GM21576 (cell line): ENCODE measurements at regions not wholly inside any gene's neighbourhood (a gene's known extent, or its start where the extent isn't known, plus 50 kb on each side); places are given as distances from the start of the nearest gene placed in this dataset.
A peak's percentile ranks its signal among the peaks of the same experiment; 100 is the strongest.

Source experiments
- ATAC-seq: cut with Tn5 transposase; IDR thresholded peaks from one replicate; pipeline ENCODE4 v1.9.1; 2021; ENCODE audit warnings: mild to moderate bottlenecking, moderate library complexity; ENCODE audit not compliant: unreplicated experiment

DNA sequence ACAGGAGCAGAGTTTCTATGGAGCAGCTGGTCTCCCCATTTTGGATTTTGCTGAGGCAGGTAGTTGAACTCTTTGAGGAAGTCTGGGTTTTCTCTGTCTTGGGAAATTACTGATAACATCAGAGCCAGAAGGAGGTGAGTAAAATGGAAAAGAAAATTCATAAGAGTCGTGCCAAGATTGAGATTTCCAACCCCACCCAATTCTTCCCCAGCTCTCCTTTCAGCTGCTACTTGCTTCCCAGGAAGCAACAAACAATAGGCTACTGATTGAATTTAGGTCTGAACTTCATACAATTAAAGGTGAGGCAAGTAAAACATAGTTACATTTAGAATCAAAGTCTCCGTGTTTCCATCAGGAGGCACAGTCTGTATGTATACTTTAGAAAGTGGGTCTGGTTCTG is 54.6 kb upstream of the EOLA2 start:
- no peak for ATAC-seq

DNA sequence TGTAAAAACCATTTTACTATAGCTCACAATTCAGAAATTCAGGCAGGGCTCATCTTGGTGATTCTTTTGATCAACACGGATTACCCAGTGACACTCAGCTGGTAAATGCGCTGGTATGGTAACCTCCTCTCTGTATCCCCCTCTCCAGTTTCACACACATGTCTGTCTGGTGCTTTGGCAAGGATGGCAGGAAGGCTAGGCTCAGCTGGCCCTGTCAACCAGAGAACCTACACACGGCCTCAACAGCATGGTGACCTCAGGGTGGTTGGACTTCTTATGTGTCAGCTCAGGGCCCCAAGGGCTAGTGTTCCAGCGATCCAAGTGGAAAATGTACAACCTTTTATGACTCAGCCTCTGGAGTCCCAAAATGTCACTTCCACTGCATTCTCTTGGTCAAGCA is 55.7 kb upstream of the EOLA2 start:
- ATAC-seq, result no peak

DNA sequence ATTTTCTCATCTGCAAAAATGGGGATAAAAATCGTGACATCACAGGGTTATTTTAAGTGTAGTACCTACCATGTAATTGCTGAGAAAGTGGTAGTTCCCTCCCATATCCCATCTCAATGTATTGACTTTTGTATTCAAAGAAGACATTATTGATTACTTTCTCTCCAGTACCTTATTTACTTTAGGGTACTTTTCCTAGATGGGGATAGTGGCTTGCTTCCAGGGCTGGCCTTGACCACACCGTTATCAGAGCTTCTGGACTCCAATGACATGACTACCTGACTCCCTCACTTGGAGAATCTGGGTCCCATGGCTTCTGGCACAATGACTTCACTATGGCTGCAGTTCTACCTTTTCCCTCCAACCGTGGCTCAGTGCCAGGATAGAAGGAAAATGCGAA is 58.2 kb upstream of the EOLA2 start:
- no peak for ATAC-seq

DNA sequence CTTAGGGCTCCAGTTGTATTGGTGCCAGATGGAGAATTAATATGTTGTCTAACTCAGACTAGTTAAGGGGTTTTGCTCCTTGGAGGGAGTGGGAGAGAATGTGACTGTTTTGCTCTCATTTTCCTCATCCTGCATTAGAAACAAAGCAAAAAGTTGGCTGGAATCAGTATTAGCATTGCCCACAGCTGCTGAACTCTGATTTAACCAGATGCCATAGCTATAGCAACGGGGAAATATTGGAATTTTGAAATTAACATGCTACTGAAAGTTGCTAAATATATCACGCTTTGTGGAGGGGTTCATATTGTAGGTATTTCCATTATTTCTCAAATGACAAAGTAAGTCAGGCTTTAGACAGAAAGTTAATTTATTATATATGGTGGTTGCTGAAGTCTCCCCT is 66.7 kb upstream of the EOLA2 start:
- ATAC-seq, result no peak

DNA sequence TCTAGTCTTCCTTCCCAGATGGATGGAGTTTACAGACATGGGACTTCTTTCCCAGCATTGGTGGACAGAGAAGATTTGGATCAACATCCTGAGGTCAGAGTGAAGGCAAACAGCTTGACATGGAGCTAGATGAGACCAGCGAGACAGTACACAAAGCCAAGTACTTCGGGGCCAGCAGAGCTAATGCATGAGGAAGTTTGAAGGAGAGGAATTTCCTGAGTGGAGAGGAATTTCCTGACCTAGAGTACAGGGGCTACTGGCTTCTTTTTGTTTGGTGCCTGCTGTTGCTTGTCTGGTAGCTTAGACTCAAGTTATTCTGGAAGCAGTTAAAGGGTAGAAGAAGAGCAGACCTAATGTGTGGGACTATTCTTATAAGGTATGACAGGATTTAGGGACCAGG is 69.1 kb upstream of the EOLA2 start:
- ATAC-seq, result no peak

DNA sequence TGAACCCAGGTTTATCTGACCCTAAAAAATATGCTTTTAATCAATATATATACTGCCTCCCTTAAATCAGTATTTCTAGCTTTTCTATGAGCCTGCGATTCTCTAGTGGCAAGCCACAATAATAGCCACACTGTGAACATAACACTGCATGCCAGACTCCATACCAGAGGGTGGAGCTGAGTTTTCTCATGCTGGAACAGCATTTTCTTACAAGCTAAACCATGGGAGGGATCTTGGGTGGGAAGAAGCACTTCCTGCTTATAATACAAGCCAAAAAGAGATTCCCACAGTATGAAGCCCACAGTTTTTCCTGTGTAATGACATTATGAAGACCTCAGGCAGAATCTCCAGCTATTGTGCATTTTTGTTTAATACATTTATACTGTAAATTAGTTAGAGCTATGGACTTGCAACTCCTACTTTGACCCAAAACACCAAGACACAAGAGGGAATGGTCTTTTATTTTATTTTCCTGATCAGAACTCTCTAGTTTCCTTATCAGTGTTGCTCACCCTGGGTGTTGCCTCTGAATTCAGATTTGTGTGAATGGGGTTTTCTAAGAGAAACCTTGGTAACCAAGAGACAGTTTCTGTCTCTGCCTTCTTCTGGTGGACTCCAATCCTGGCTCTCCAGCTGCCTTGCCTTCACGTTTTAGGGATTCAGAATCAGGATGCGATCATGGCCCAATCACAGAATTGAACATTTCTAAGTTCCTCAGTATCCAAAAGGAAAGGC is 74.5 kb upstream of the EOLA2 start:
- ATAC-seq, result no peak

DNA sequence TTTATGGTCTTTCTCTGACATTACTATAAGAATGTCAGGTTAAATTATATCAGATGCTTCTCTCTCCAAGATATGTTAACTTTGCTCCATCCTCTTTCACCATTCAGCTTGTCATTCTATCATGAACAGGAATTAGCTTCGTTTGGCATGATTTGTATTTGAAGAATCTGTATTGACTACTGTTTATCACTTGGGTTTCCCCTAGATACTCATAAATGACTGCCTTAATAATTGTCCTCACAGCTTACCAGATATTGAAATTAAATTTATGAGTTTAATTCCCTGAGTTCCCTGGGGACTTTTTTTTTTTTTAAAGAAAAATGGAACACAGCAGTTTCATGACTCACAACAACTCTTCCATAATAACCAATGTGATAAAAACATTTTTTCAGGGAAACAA is 76.2 kb upstream of the EOLA2 start:
- no peak for ATAC-seq

DNA sequence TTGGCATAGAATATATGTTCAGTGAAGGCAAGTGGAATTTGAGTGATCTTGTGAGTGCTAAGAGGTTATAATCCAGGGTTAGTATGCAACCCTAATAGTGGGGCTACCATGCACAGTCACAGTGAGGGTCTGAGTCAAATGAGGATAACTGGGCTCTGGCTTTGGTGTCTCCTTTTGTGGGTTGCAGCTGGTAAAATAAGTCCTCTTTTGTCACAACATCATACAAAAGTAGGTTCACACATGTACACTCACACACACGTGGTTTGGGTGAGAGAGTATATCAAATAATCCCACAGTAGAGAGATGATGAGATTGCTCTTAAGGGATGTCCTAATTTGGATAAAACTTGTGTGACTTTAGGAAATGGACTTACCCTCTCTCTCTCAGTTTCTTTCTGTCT is 79.6 kb upstream of the EOLA2 start:
- ATAC-seq, result no peak

DNA sequence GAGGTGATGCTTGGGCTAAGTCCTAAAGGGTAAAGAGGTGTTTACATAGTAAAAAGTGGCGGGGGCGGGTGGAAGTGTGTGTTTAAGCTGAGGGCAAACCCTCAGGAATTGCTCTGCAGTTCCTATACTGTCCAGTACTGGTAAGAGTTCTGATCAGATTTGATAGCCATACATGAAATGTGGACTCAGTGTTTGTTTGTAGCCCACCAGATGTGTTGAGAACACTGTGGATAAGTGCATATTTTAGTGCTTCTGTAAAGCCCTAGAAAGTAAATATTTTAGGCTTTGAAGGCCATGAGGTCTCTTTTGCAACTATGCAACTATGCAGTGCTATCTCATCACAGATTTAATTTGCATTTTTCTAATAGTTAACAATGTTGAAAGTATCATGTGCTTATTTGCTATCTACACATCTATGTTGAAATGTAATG is 80.7 kb upstream of the EOLA2 start:
- ATAC-seq, result no peak

DNA sequence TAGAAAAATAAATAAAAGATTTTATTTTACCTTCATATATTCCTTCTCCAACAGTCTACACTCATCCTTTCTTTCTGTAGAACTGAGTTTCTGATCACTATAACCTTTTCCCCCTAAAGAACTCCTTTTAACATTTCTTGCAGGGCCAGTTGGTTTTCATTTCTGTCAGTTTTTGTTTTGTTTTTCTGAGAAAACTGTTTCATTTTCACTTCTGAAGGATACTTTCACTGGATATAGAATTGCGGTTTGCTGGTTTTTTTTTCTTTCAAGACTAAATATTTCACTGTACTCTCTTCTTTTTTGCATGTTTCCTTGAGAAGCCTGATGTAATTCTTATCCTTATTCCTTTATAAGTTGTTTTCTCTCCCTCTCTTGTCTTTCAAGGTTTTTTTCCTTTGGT is 90.4 kb upstream of the EOLA2 start:
- ATAC-seq, result peak; percentile 69

DNA sequence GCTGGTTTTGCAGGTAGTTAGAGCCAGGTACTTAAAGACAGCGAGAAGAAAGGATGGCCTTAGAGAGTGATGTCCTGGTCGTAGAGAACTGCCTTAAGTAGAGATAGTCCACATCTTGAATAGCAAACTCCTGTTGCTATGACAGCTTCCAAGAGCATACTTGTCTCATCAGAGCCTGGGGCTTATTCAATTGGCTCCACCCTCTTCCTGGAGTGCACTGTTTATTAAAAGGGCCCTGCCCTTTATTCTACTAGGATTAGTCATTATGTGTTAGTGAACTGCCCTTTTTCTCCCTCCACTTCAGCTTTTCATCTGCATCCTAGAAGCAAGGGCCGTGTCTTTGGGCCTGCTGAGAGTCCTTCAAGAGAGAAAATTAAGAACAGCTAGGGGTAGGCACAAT is 94.5 kb upstream of the EOLA2 start:
- no peak for ATAC-seq

DNA sequence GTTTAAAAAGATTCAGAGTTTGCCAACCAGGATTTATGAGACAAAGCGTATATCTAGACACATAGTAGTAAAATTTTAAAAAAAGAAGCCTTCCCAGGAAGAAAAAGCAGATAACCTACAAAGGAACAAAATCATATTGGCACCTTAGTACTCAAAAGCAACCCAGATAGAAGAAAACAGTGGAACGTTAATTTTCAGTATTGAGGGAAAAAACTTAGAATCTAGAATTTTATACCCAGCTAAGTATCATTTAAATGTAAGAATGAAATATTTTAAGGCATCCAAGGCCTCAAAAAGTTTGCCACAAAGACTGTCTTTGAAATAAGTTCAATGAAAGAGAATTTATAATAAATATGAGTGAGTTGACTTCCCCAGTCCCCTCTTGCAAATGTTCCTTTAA is 96.5 kb upstream of the EOLA2 start:
- no peak for ATAC-seq

DNA sequence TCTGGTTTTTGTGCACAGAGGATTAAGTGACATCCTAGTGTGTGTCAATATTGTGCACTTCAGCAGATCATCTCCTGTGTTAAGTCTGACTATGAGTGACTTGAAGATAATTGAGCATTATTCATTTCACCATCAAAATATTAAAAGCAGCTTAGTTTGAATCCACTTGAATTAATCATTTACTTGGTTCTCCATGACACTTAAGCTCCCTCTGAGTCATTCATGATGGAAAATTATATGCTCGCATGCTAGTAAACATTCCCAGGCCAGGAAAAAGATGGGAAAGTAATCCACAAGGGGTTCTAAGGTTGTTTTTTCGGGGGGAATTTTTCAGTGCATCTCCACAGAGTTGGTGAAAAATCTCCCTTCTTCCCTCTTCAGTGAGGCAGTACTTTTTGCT is 97.2 kb upstream of the EOLA2 start:
- no peak for ATAC-seq

DNA sequence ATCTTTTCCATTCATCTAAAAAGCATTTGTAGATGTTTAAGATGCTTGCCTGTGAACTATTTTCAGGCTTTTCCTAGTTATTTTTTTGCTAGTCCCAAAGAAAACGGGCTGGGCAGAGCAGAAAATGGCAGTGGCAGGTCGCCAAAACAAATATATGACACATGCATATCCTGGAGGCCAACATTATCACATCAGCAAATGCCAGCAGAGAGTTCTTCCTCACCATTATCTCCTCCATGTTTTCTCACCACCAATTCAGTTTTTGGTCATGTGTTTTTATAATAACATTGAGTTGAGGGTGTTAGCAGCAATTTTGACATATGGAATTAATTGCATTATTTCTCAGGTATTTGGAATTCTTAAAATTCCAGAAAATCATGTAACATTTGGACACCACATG is 97.9 kb upstream of the EOLA2 start:
- ATAC-seq, result no peak

DNA sequence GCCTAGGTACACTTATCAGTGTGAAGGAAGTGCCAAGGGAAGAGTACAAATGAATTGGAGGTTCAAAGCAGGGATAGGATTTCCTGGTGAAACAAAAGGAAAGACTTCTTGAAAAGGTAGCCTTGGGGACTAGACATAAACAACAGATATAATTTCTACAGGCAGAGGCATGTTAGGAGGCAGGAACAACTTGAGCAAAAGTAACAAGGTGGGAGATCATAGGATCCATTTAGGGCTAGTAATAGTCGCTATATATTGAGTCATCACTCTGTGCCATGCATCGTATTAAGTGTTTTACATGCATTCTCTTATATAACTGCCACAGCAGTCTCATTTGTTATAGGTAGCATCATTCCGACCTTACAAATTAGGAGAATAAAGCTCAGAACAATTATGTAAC is 98.3 kb upstream of the EOLA2 start:
- no peak for ATAC-seq

DNA sequence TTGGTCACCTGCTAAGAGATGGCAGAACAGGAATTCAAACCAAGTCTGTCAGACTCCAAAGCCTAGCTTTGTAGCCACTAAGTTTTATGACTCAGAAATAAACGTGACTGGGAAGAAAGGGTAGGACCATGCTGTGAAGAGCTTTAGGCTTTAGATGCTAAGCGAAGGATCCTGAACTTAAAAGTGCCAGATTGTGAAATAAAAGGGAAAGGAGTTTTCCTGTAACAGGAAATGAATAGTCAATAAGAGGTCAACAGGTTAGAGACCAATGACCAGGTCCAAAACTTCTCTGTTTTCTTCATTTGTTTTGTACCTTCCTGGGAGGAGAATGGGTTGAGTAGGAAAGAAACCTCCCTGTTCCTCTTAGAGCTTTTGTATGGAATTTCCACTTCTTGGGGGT is 98.8 kb upstream of the EOLA2 start:
- no peak for ATAC-seq

DNA sequence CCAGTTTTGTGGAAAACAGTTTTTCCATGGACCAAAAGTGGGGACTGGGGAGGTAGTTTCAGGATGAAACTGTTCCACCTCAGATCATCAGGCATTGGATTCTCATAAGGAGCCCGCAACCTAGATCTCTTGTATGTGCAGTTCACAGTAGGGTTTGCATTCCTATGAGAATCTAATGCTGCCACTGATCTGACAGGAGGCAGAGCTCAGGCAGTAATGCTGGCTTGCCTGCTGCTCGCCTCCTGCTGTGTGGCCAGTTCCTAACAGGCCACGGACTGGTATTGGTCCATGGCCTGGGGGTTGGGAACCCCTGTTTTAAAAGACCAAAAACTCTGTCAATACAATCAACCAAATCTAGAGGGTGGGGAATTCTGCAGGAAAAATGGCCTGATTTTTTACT is 100.0 kb upstream of the EOLA2 start:
- no peak for ATAC-seq

DNA sequence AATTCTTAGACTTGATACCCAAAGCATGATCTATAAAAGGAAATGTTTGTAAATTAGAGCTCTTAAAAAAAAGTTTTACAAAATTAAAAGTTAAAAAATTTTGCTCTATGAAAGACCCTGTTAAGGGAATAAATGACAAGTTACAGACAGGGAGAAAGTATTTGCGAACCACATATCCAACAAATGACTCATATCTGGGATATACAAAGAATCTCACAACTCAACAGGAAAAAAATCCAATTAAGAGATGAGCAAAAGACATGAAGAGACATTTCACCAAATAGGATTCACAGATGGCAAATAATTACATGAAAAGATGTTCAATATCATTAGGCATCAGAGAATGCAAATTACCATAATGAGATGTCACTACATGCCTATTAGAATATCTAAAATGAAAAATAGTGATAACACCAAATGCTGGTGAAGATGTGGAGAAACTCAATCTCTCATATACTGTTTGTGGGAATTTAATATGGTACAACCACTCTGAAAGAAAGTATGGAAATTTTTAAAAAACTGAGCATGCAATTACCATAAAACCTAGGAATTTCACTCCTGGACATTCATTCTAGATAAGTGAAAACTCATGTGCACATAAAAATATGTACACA is 100.8 kb upstream of the EOLA2 start:
- ATAC-seq, result no peak

DNA sequence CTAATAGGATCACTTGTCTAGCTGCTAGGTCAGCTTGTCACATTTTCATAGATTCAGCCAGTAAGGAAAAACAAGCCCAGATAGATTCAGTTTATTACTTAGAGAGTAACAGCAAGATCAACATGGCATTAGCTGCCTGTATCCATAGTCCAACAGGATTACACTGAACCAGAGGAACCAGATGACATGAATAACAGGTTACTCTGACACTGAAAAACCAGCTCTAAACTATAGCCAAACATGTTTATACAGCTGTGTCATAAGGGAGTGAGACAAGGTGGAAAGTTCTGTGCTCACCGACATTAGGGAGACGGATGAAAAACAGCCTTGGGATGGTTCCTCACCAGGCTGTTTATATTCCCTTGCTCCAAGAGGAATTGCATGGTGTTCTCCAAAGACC is 102.9 kb upstream of the EOLA2 start:
- no peak for ATAC-seq

DNA sequence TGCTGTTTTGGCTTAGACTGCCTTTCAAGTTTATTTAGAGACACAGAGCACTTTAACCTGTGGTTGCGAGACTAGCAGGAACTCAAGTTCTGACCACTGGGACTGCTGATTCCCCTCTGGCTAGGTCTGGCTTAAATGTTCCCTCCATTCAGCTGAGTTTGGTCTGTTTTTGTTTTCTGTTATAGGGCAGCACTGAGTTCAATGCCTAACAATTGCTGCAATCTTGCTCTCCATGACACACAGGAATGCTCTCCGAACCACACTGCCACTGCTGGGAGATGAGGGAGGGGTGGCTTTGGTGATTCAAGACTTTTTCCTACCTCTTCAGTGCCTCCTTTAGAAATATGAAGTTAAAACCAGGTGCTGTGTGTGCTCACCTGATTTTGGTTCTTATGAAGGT is 106.3 kb upstream of the EOLA2 start:
- ATAC-seq, result no peak

DNA sequence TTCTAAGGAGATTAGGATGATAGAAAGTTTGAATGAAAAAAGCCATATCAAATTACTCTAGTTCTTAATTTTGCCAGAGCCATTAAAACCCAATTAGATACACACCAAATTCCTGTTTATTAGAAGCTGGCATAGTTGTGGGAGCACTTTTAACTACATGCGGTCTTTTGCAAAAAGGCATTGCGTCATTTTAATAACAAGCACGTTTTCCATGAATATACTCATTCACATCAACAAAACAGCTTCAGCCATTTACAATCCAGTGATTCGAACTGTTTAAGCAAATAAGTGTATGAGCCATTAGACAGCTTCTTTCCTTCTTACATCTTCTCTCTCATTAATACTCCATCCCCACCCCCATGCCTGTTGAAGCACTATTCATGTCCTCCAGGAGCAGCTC is 109.5 kb upstream of the EOLA2 start:
- ATAC-seq, result no peak

DNA sequence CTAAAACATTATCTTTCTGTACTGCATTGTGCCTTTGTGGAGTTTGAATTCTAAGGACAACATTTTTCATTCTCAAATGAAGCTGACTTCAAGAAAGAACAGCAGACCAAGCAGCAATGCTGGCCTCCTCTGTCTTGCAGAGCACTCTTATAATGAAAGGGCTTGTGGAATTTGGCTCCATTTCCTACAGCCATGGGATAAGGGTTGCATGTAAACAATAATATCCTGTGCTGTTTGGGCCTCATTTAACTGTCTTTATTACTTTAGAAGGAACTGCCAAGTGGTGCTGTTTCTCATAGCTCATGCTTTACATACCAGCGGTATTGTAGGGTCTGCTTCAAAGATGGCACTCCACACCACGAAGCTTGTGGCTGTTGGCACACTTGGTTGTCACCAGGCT is 111.4 kb upstream of the EOLA2 start:
- ATAC-seq, result no peak

DNA sequence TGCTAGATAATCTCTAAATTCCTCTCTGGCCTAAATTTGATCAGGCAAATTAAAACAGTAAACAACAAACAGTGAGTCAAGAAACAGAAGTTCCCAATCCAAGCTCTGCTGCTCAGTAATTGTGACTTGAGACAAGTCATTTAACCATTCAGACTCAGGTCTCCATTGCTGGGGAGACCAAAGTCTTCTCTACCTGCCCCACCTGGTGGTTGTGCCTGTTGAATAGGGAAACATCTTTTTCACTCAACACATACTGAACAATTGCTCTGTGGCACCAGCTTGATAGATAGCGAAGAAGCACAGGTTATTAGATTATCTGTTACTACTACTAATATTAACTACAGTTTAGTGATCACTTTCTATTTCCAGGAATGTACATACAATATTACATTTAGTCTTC is 112.1 kb upstream of the EOLA2 start:
- no peak for ATAC-seq
